MCF 10A (cell line): ENCODE measurements at regions not wholly inside any gene's neighbourhood (a gene's known extent, or its start where the extent isn't known, plus 50 kb on each side); places are given as distances from the start of the nearest gene placed in this dataset.

ENCODE experiments used
- BruUV-seq: library from RNA; stranded (reverse); fragments of 400-500 nt; replicated peaks from 2 replicates; lab custom pipeline; 2021; lab: Mats Ljungman, UMichigan
- CTCF ChIA-PET: fragments of 300-600 bp; sonication (Branson Sonifier 250); formaldehyde crosslinking; extraction: SDS; loops from one replicate; lab custom pipeline; 2021; ENCODE audit warnings: antibody characterized with exemption, inconsistent platforms; lab: Yijun Ruan, JAX
- POLR2A ChIA-PET: fragments of 300-600, 350-650 bp; sonication (Branson Sonifier 250); formaldehyde crosslinking; extraction: SDS; loops from one replicate; lab custom pipeline; 2020; ENCODE audit warnings: antibody characterized with exemption, inconsistent platforms; lab: Yijun Ruan, JAX
- DNase-seq: peaks from one replicate; pipeline ENCODE4 v3.0.0-alpha.2; 2018; ENCODE audit not compliant: unreplicated experiment
- H3K27ac Mint-ChIP-seq: one replicate; pipeline ENCODE4 v1.8.0; 2022; ENCODE audit warnings: mild to moderate bottlenecking, low read depth, mixed read lengths; ENCODE audit not compliant: unreplicated experiment
- H3K27me3 Mint-ChIP-seq: one replicate; pipeline ENCODE4 v1.8.0; 2022; ENCODE audit warnings: mixed read lengths; ENCODE audit not compliant: insufficient read depth, unreplicated experiment
- H3K36me3 Mint-ChIP-seq: one replicate; pipeline ENCODE4 v1.8.0; 2022; ENCODE audit warnings: mild to moderate bottlenecking, moderate library complexity, mixed read lengths; ENCODE audit not compliant: insufficient read depth, unreplicated experiment
- H3K4me1 Mint-ChIP-seq: one replicate; pipeline ENCODE4 v1.8.0; 2022; ENCODE audit warnings: mixed read lengths; ENCODE audit not compliant: insufficient read depth, unreplicated experiment
- H3K4me3 Mint-ChIP-seq: one replicate; pipeline ENCODE4 v1.8.0; 2022; ENCODE audit warnings: mild to moderate bottlenecking, moderate library complexity, mixed read lengths; ENCODE audit not compliant: unreplicated experiment
- H3K9me3 Mint-ChIP-seq: one replicate; pipeline ENCODE4 v1.8.0; 2022; ENCODE audit warnings: mixed read lengths; ENCODE audit not compliant: unreplicated experiment
- intact Hi-C: fragments of 100-400 bp; cut with micrococcal nuclease; formaldehyde crosslinking; loops from 2 replicates; pipeline ENCODE4 v1.14.1; 2022
- TF ChIP-seq, protein P1 (sequence below): fragments of 200-600 bp; IDR thresholded peaks from one replicate; pipeline ENCODE4 v1.8.0; 2022; ENCODE audit warnings: antibody characterized with exemption, mild to moderate bottlenecking; ENCODE audit not compliant: unreplicated experiment

DNA sequence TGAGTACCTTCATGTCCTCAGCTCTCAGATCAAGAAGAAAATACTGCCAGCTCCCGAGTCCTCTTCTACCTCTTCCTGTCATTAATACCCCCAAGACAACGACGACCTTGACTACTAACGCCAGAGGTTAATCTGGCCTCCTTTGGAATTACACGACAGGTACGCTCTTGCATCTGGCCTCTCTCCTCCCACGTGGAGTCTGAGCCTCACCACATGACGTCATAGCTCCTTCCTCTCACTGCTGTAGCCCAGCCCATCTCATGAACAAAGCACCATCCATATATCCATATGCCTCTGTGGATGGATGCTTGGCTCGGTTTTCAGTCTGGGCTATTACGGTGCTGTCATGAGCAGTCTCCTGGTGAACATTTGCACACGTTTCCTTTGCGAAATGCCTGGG, 110.2 kb upstream of the TNRC6C start:
- Mint-ChIP-seq H3K9me3 (no peaks in the 10 kb centered on the region), H3K4me3 (no peak overlapping the region), H3K27me3 (no peaks in the 10 kb centered on the region), H3K36me3 (no peaks in the 10 kb centered on the region), H3K4me1 (no peaks in the 10 kb centered on the region), H3K27ac (no peak overlapping the region)
- CTCF ChIA-PET = interaction anchor here (0.6 kb wide), 1 partner anchor 272 kb away, joined by 3 read pairs; no protein-coding TSS in a partner anchor
- no peak for DNase-seq
- BruUV-seq = no TSS peak
- TF ChIP-seq, protein P1, sequence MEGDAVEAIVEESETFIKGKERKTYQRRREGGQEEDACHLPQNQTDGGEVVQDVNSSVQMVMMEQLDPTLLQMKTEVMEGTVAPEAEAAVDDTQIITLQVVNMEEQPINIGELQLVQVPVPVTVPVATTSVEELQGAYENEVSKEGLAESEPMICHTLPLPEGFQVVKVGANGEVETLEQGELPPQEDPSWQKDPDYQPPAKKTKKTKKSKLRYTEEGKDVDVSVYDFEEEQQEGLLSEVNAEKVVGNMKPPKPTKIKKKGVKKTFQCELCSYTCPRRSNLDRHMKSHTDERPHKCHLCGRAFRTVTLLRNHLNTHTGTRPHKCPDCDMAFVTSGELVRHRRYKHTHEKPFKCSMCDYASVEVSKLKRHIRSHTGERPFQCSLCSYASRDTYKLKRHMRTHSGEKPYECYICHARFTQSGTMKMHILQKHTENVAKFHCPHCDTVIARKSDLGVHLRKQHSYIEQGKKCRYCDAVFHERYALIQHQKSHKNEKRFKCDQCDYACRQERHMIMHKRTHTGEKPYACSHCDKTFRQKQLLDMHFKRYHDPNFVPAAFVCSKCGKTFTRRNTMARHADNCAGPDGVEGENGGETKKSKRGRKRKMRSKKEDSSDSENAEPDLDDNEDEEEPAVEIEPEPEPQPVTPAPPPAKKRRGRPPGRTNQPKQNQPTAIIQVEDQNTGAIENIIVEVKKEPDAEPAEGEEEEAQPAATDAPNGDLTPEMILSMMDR = no peak
- POLR2A ChIA-PET = no interaction called here
- intact Hi-C loops = no loop called here

DNA sequence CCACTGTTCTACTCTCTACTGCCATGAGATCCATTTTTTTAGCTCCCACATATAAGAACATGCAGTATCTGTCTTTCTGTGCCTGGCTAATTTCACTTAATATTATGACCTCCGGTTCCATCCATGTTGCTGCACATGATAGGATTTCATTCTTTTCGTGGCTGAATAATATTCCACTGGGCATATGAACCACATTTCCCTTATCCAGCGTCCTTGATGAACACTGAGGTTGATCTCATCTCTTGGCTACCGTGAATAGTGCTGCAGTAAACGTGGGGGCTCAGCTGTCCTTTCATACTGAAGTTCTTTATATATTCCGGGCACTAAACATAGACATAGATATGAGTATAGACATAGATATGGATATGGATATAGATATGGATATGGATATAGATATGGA, 109.3 kb upstream of the TNRC6C start:
- CTCF ChIA-PET = no interaction called here
- no TSS peak for BruUV-seq
- intact Hi-C loops = no loop called here
- Mint-ChIP-seq H3K27me3 (no peaks in the 10 kb centered on the region), H3K4me1 (no peaks in the 10 kb centered on the region), H3K36me3 (no peaks in the 10 kb centered on the region), H3K4me3 (no peak overlapping the region), H3K9me3 (no peaks in the 10 kb centered on the region), H3K27ac (no peak overlapping the region)
- TF ChIP-seq, protein P1 = no peak
- POLR2A ChIA-PET = no interaction called here
- no peak for DNase-seq

DNA sequence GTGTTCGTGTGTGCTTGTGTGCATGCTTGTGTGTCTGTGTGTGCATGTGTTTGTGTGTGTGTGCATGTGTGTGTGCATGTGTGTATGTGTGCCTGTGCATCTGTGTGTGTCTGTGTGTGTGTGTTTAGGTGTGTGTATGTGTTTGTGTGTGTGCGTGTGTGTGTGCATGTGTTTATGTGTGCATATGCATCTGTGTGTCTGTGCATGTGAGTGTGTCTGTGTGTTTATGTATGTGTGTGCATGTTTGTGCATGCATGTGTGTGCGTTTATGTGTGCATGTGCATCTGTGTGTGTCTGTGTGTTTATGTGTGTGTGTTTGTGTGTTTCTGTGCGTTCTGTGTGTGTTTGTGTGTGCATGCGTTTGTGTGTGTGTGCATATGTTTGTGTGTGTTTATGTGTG, 106.6 kb upstream of the TNRC6C start:
- no TSS peak for BruUV-seq
- ChIA-PET POLR2A (no interaction called here), CTCF (no interaction called here)
- peaks cover 12% of the 10 kb centered on the region for H3K27me3 Mint-ChIP-seq
- H3K36me3 Mint-ChIP-seq = no peaks in the 10 kb centered on the region
- no peak overlapping the region for H3K4me3 Mint-ChIP-seq
- no peak overlapping the region for H3K27ac Mint-ChIP-seq
- no peak for DNase-seq
- TF ChIP-seq, protein P1 = no peak
- H3K9me3 Mint-ChIP-seq = no peaks in the 10 kb centered on the region
- intact Hi-C loops = no loop called here
- H3K4me1 Mint-ChIP-seq = no peaks in the 10 kb centered on the region

DNA sequence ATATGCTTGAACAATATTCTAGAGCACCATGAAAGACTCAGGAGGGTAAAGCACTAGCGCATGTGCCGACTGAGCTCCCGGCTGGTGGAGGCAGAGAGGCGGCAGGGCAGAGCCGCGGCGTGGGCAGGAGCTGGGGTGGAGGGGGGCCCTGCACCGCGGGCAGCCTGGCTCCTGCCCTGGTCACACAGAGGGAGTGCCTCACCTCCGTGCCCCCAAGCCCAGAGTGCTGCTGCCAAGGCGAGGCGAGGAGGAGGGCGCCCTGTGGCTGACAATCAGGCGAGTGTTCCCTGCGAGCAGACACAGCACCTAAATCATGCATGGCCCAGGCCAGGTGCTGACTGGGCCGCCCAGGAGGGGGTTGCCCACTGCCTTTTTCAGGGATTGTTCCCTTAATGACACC, 105.8 kb upstream of the TNRC6C start:
- peaks cover 19% of the 10 kb centered on the region for H3K27me3 Mint-ChIP-seq
- H3K4me3 Mint-ChIP-seq = no peak overlapping the region
- POLR2A ChIA-PET = no interaction called here
- peaks cover 4% of the 10 kb centered on the region for H3K4me1 Mint-ChIP-seq
- no peaks in the 10 kb centered on the region for H3K36me3 Mint-ChIP-seq
- no TSS peak for BruUV-seq
- CTCF ChIA-PET = interaction anchor here (0.6 kb wide), 1 partner anchor 1175 kb away, joined by 3 read pairs; no protein-coding TSS in a partner anchor
- TF ChIP-seq, protein P1 = no peak
- H3K27ac Mint-ChIP-seq = no peak overlapping the region
- intact Hi-C loops = no loop called here
- no peak for DNase-seq
- no peaks in the 10 kb centered on the region for H3K9me3 Mint-ChIP-seq
